Hepatocyte (in vitro differentiated cells): ENCODE measurements at regions not wholly inside any gene's neighbourhood (a gene's known extent, or its start where the extent isn't known, plus 50 kb on each side); places are given as distances from the start of the nearest gene placed in this dataset.

Experiments used
- DNase-seq: peaks from one replicate; pipeline ENCODE4 v3.0.0-alpha.2; 2016; ENCODE audit warnings: low spot score
- H2AFZ ChIP-seq: fragments of 200-600 bp; sonication (generic); 2 replicates; pipeline ENCODE4 v1.6.0; 2016; ENCODE audit warnings: antibody characterized with exemption, mild to moderate bottlenecking
- H3K27ac ChIP-seq: fragments of 200-600 bp; sonication (generic); 2 replicates; pipeline ENCODE4 v1.5.1; 2016; ENCODE audit warnings: mild to moderate bottlenecking
- H3K27me3 ChIP-seq: fragments of 200-600 bp; sonication (generic); 2 replicates; pipeline ENCODE4 v1.6.1; 2016
- H3K36me3 ChIP-seq: fragments of 200-600 bp; sonication (generic); replicated peaks from 2 replicates; pipeline ENCODE4 v1.5.1; 2016; ENCODE audit warnings: low read depth; ENCODE audit not compliant: insufficient read depth
- H3K4me1 ChIP-seq: fragments of 200-600 bp; sonication (generic); 2 replicates; pipeline ENCODE4 v1.5.1; 2016; ENCODE audit warnings: mild to moderate bottlenecking, moderate library complexity; ENCODE audit not compliant: insufficient read depth
- H3K4me2 ChIP-seq: fragments of 200-600 bp; sonication (generic); 2 replicates; pipeline ENCODE4 v1.6.0; 2016
- H3K4me3 ChIP-seq: fragments of 200-600 bp; sonication (generic); 2 replicates; pipeline ENCODE4 v1.5.1; 2016; ENCODE audit warnings: mild to moderate bottlenecking
- H3K79me2 ChIP-seq: fragments of 200-600 bp; sonication (generic); 2 replicates; pipeline ENCODE4 v1.6.0; 2017; ENCODE audit warnings: mild to moderate bottlenecking
- H3K9me2 ChIP-seq: fragments of 200-600 bp; sonication (generic); replicated peaks from 2 replicates; pipeline ENCODE4 v1.6.0; 2017; ENCODE audit warnings: mild to moderate bottlenecking; ENCODE audit not compliant: insufficient read depth
- H3K9me3 ChIP-seq: fragments of 200-600 bp; sonication (generic); 2 replicates; pipeline ENCODE4 v1.5.1; 2016; ENCODE audit warnings: low read depth, mild to moderate bottlenecking
- H4K20me1 ChIP-seq: fragments of 200-600 bp; sonication (generic); 2 replicates; pipeline ENCODE4 v1.6.0; 2016; ENCODE audit warnings: mild to moderate bottlenecking; ENCODE audit not compliant: insufficient read depth, poor library complexity, severe bottlenecking
- EZH2 ChIP-seq: fragments of 200-600 bp; sonication (generic); IDR thresholded peaks from 2 replicates; pipeline ENCODE4 v1.6.1; 2016; ENCODE audit warnings: antibody characterized with exemption, mild to moderate bottlenecking, borderline replicate concordance
- EZH2phosphoT487 ChIP-seq: fragments of 200-600 bp; sonication (generic); IDR thresholded peaks from one replicate; pipeline ENCODE4 v1.6.1; 2018; ENCODE audit warnings: antibody characterized with exemption, mild to moderate bottlenecking, low read depth, moderate library complexity; ENCODE audit not compliant: unreplicated experiment, severe bottlenecking
- WGBS: methylation state at CpG from one replicate; pipeline ENCODE4 v1.1.6; 2016; ENCODE audit warnings: low lambda C conversion rate; ENCODE audit errors: missing lambda C conversion rate; 5-methylcytosine and 5-hydroxymethylcytosine counted together
- TF ChIP-seq, protein P1 (sequence below): fragments of 200-600 bp; sonication (generic); IDR thresholded peaks from 2 replicates; pipeline ENCODE4 v1.5.1; 2016; ENCODE audit warnings: antibody characterized with exemption, mild to moderate bottlenecking; ENCODE audit not compliant: poor library complexity

DNA sequence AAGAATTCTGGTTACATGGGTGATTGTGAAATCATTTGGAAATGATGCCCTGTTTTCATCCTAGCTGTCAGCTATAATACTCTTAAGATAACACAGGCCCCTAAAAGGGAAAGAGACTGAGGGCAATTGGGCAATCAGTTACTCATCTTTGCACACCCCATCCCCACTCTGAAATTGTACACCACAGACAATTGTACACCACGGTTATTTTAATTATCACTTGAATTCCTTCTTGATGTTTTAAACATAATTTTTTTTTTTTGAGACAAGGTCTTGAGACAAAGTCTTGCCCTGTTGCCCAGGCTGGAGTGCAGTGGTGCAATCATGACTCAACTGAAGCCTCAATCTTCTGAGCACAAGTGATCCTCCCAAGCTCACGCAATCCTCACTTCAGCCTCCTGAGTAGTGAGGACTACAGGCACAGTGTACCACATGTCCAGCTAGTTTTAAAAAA is 862.4 kb upstream of the ACVR2A start:
- H3K9me2 ChIP-seq: no peaks in the 10 kb centered on the region
- H3K27me3 ChIP-seq: no peaks in the 10 kb centered on the region
- no peaks in the 10 kb centered on the region for H3K79me2 ChIP-seq
- H3K9me3 ChIP-seq: no peaks in the 10 kb centered on the region
- no peak overlapping the region for H3K4me2 ChIP-seq
- TF ChIP-seq EZH2: no peak
- no peak for TF ChIP-seq EZH2phosphoT487
- TF ChIP-seq, protein P1, sequence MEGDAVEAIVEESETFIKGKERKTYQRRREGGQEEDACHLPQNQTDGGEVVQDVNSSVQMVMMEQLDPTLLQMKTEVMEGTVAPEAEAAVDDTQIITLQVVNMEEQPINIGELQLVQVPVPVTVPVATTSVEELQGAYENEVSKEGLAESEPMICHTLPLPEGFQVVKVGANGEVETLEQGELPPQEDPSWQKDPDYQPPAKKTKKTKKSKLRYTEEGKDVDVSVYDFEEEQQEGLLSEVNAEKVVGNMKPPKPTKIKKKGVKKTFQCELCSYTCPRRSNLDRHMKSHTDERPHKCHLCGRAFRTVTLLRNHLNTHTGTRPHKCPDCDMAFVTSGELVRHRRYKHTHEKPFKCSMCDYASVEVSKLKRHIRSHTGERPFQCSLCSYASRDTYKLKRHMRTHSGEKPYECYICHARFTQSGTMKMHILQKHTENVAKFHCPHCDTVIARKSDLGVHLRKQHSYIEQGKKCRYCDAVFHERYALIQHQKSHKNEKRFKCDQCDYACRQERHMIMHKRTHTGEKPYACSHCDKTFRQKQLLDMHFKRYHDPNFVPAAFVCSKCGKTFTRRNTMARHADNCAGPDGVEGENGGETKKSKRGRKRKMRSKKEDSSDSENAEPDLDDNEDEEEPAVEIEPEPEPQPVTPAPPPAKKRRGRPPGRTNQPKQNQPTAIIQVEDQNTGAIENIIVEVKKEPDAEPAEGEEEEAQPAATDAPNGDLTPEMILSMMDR: no peak
- no peaks in the 10 kb centered on the region for H4K20me1 ChIP-seq
- H3K4me3 ChIP-seq: no peak overlapping the region
- no peak overlapping the region for H2AFZ ChIP-seq
- peak; percentile 56 for DNase-seq
- 51% methylated on average over 2 of the region's 2 CpGs for WGBS
- H3K36me3 ChIP-seq: no peaks in the 10 kb centered on the region
- no peaks in the 10 kb centered on the region for H3K4me1 ChIP-seq
- peak overlapping the region; percentile 35 for H3K27ac ChIP-seq

DNA sequence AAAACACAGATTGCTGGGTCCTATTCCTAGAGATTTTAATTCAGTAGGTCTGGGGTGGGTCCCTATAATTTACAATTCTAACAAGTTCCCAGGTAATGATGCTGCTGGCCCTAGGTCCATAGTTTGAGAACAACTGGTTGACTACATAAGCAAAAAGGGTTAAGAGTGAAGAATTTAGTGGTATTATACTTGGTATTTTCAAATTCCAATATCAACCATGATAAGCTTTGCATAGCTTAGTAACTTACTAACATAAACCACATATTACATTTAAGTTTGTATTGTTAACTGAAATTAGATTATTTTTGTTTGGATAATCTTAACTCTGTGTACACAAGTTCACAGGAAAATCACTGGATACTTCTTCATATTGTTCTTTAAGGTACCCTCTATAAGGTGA is 862.9 kb upstream of the ACVR2A start:
- no peak overlapping the region for H2AFZ ChIP-seq
- no peaks in the 10 kb centered on the region for H3K4me1 ChIP-seq
- no peaks in the 10 kb centered on the region for H3K9me3 ChIP-seq
- no peaks in the 10 kb centered on the region for H3K79me2 ChIP-seq
- DNase-seq: no peak
- H3K27me3 ChIP-seq: no peaks in the 10 kb centered on the region
- no peaks in the 10 kb centered on the region for H4K20me1 ChIP-seq
- H3K9me2 ChIP-seq: no peaks in the 10 kb centered on the region
- H3K36me3 ChIP-seq: no peaks in the 10 kb centered on the region
- no peak overlapping the region for H3K4me2 ChIP-seq
- TF ChIP-seq, protein P1: no peak
- no peak for TF ChIP-seq EZH2
- no peak for TF ChIP-seq EZH2phosphoT487
- H3K4me3 ChIP-seq: no peak overlapping the region
- H3K27ac ChIP-seq: peak overlapping the region; percentile 29

- H3K4me3 ChIP-seq: no peak overlapping the region
- H3K27ac ChIP-seq: no peak overlapping the region
- no peak overlapping the region for H2AFZ ChIP-seq
- no peaks in the 10 kb centered on the region for H3K79me2 ChIP-seq
- H3K9me3 ChIP-seq: no peaks in the 10 kb centered on the region
- H3K27me3 ChIP-seq: no peaks in the 10 kb centered on the region
- no peak for DNase-seq
- no peaks in the 10 kb centered on the region for H3K9me2 ChIP-seq
- no peaks in the 10 kb centered on the region for H3K4me1 ChIP-seq
- TF ChIP-seq, protein P1: no peak
- TF ChIP-seq EZH2 (no peak), EZH2phosphoT487 (no peak)
- H3K36me3 ChIP-seq: no peaks in the 10 kb centered on the region
- H4K20me1 ChIP-seq: no peaks in the 10 kb centered on the region
- no peak overlapping the region for H3K4me2 ChIP-seq
Measured at GRCh38 chr2:146979746-146980145, 865.1 kb upstream of the ACVR2A start.
